ENCODE measurements at regions not wholly inside any gene's neighbourhood (a gene's known extent, or its start where the extent isn't known, plus 50 kb on each side); places are given as distances from the start of the nearest gene placed in this dataset.
"Not testable (repeated sequence)": the region's sequence is repeated elsewhere in the genome, so short reads cannot be mapped to it uniquely, and the experiment has no call there.

GRCh38 chr1:56094168-56094567 is 485.2 kb downstream of the PLPP3 start:
- no peak overlapping the region for H3K4me2 ChIP-seq (ENCODE audit: low read depth, low read length, poor library complexity, severe bottlenecking)
- no peaks in the 10 kb centered on the region for H3K79me2 ChIP-seq (ENCODE audit: insufficient read depth, low read length)
- H3K9ac ChIP-seq (ENCODE audit: low read depth, low read length, poor library complexity, severe bottlenecking), result no peak overlapping the region
- no peaks in the 10 kb centered on the region for H4K20me1 ChIP-seq (ENCODE audit: insufficient read depth, low read length, poor library complexity, severe bottlenecking)
- H3K4me3 ChIP-seq (ENCODE audit: low read length, poor library complexity, severe bottlenecking), result no peak overlapping the region
- no peaks in the 10 kb centered on the region for H3K36me3 ChIP-seq (ENCODE audit: insufficient read depth, low read length)
- H3F3A ChIP-seq (ENCODE audit: low read depth), result no peaks in the 10 kb centered on the region
- no peaks in the 10 kb centered on the region for H3K9me3 ChIP-seq (ENCODE audit: insufficient read depth, low read depth, low read length)
- no peaks in the 10 kb centered on the region for H3K9me2 ChIP-seq (replicated peaks; ENCODE audit: low read depth, low read length)
- H3K4me1 ChIP-seq (ENCODE audit: insufficient read depth, low read length, poor library complexity, severe bottlenecking), result no peaks in the 10 kb centered on the region
- H3K27me3 ChIP-seq (ENCODE audit: insufficient read depth, low read length, poor library complexity, severe bottlenecking), result no peaks in the 10 kb centered on the region
- TF ChIP-seq CTCF (conservative IDR thresholded peaks at IDR 0.05; ENCODE audit: low read length), result no peak
- no peak for TF ChIP-seq EZH2phosphoT487 (IDR thresholded peaks at IDR 0.05; ENCODE audit: borderline replicate concordance)
- H2AFZ ChIP-seq (ENCODE audit: low read length), result no peak overlapping the region

GRCh38 chr1:56092684-56093570 is 486.4 kb downstream of the PLPP3 start:
- Histone ChIP-seq H2AFZ (ENCODE audit: low read length) (no peak overlapping the region), H3K4me3 (ENCODE audit: low read length, poor library complexity, severe bottlenecking) (no peak overlapping the region)

GRCh38 chr1:56089826-56090225 is 489.5 kb downstream of the PLPP3 start:
- H3K79me2 ChIP-seq (ENCODE audit: insufficient read depth, low read length); H3K4me2 ChIP-seq (ENCODE audit: low read depth, low read length, poor library complexity, severe bottlenecking): not testable (repeated sequence)

More at GRCh38 chr1:56092684-56093570, 486.4 kb downstream of the PLPP3 start:
- no peaks in the 10 kb centered on the region for H3K36me3 ChIP-seq (ENCODE audit: insufficient read depth, low read length)
- TF ChIP-seq CTCF (conservative IDR thresholded peaks at IDR 0.05; ENCODE audit: low read length) (no peak), EZH2phosphoT487 (IDR thresholded peaks at IDR 0.05; ENCODE audit: borderline replicate concordance) (no peak)
- H3K9me2 ChIP-seq (replicated peaks; ENCODE audit: low read depth, low read length), result no peaks in the 10 kb centered on the region
- no peaks in the 10 kb centered on the region for H3F3A ChIP-seq (ENCODE audit: low read depth)
- no peak overlapping the region for H3K4me2 ChIP-seq (ENCODE audit: low read depth, low read length, poor library complexity, severe bottlenecking)
- no peaks in the 10 kb centered on the region for H3K27me3 ChIP-seq (ENCODE audit: insufficient read depth, low read length, poor library complexity, severe bottlenecking)
- H3K79me2 ChIP-seq (ENCODE audit: insufficient read depth, low read length), result no peaks in the 10 kb centered on the region
- H3K9me3 ChIP-seq (ENCODE audit: insufficient read depth, low read depth, low read length), result 0 out of 2 replicates have a peak, but pooled peaks cover 3% of the 10 kb centered on the region
- no peaks in the 10 kb centered on the region for H4K20me1 ChIP-seq (ENCODE audit: insufficient read depth, low read length, poor library complexity, severe bottlenecking)
- no peak overlapping the region for H3K9ac ChIP-seq (ENCODE audit: low read depth, low read length, poor library complexity, severe bottlenecking)
- H3K4me1 ChIP-seq (ENCODE audit: insufficient read depth, low read length, poor library complexity, severe bottlenecking), result no peaks in the 10 kb centered on the region

More at GRCh38 chr1:56089826-56090225, 489.5 kb downstream of the PLPP3 start:
- not testable (repeated sequence) for H2AFZ ChIP-seq (ENCODE audit: low read length); H3K9me3 ChIP-seq (ENCODE audit: insufficient read depth, low read depth, low read length); H3K4me1 ChIP-seq (ENCODE audit: insufficient read depth, low read length, poor library complexity, severe bottlenecking); H3K27me3 ChIP-seq (ENCODE audit: insufficient read depth, low read length, poor library complexity, severe bottlenecking); H3F3A ChIP-seq (ENCODE audit: low read depth); H3K4me3 ChIP-seq (ENCODE audit: low read length, poor library complexity, severe bottlenecking); H4K20me1 ChIP-seq (ENCODE audit: insufficient read depth, low read length, poor library complexity, severe bottlenecking); H3K9ac ChIP-seq (ENCODE audit: low read depth, low read length, poor library complexity, severe bottlenecking); H3K36me3 ChIP-seq (ENCODE audit: insufficient read depth, low read length); H3K9me2 ChIP-seq (replicated peaks; ENCODE audit: low read depth, low read length)

Measured in Loucy (cell line).